ENCODE measurements at regions not wholly inside any gene's neighbourhood (a gene's known extent, or its start where the extent isn't known, plus 50 kb on each side); places are given as distances from the start of the nearest gene placed in this dataset.

GRCh38 chr5:87099968-87100367 is 167.7 kb upstream of the RASA1 start:
- Histone ChIP-seq H3K4me2 (peak overlapping the region; percentile 28; the same call in 2 of the 3 replicates), H3K4me1 (peaks cover 7% of the 10 kb centered on the region; the same call in 1 of the 3 replicates), H3K4me3 (no peak overlapping the region), H3K27ac (no peak overlapping the region), H3K9me3 (no peaks in the 10 kb centered on the region)
- peak in 1 of 2 experiments; percentile 35 for DNase-seq (ENCODE audit: low read depth in 1 of 2, low spot score in 1 of 2)
- CTCF ChIA-PET = no interaction called here
- ATAC-seq = peak in 1 of 2 experiments; percentile 55; a peak in 2 of 6 replicates
- no peak for FAIRE-seq
- POLR2A ChIA-PET = interaction anchor here (1.3 kb wide), 1 partner anchor 168 kb away, joined by 5 read pairs; the partner anchor contains the start of gene RASA1
- no peak for TF ChIP-seq HMGXB4 (CRISPR knock-in tag; IDR thresholded peaks at IDR 0.05; ENCODE audit: borderline replicate concordance)
- no peak for TF ChIP-seq TP53 (CRISPR knock-in tag; IDR thresholded peaks at IDR 0.05)
- TF ChIP-seq MAFK (IDR thresholded peaks at IDR 0.05; ENCODE audit: partially characterized antibody) = no peak
- no peak for TF ChIP-seq ZFP36 (IDR thresholded peaks at IDR 0.05; ENCODE audit: borderline replicate concordance, partially characterized antibody)
- TF ChIP-seq RFX5 (IDR thresholded peaks at IDR 0.05) = no peak
- no peak for TF ChIP-seq SREBF2 (IDR thresholded peaks at IDR 0.05)
- no peak for TF ChIP-seq KDM5A (IDR thresholded peaks at IDR 0.05)
- no peak for TF ChIP-seq ZNF302 (CRISPR knock-in tag; IDR thresholded peaks at IDR 0.05)
- TF ChIP-seq EHF (CRISPR knock-in tag; IDR thresholded peaks at IDR 0.05) = no peak
- no peak for TF ChIP-seq USF2 (IDR thresholded peaks at IDR 0.05)
- no peak for TF ChIP-seq CHD4 (IDR thresholded peaks at IDR 0.05; ENCODE audit: borderline replicate concordance)
- no peak for TF ChIP-seq REST (IDR thresholded peaks at IDR 0.05)
- TF ChIP-seq ZSCAN20 (CRISPR knock-in tag; IDR thresholded peaks at IDR 0.05) = no peak
- no peak for TF ChIP-seq PHF8 (IDR thresholded peaks at IDR 0.05; ENCODE audit: borderline replicate concordance, low read depth)
- TF ChIP-seq NFE2L2 (conservative IDR thresholded peaks at IDR 0.05; ENCODE audit: low read length) = no peak
- no peak for TF ChIP-seq HEYL (CRISPR knock-in tag; IDR thresholded peaks at IDR 0.05)
- no peak for TF ChIP-seq JUN (IDR thresholded peaks at IDR 0.05)
- no peak for TF ChIP-seq HES2 (IDR thresholded peaks at IDR 0.05)
- TF ChIP-seq BHLHE40 (IDR thresholded peaks at IDR 0.05; ENCODE audit: low read depth, low read length) = no peak
- no peak for TF ChIP-seq POLR2AphosphoS2 (conservative IDR thresholded peaks at IDR 0.05; ENCODE audit: low read length)

- Histone ChIP-seq H3K4me3 (no peak overlapping the region), H3K4me2 (no peak overlapping the region), H3K27ac (no peak overlapping the region), H3K4me1 (peaks cover 7% of the 10 kb centered on the region; the same call in 1 of the 3 replicates), H3K9me3 (no peaks in the 10 kb centered on the region)
- WGBS (ENCODE audit: missing lambda C conversion rate) = 50% methylated on average over 3 of the region's 3 CpGs
- FAIRE-seq (no peak), ATAC-seq (no peak), DNase-seq (ENCODE audit: low read depth in 1 of 2, low spot score in 1 of 2) (no peak)
- ChIA-PET POLR2A (no interaction called here), CTCF (no interaction called here)
- no peak for TF ChIP-seq ELK1 (IDR thresholded peaks at IDR 0.05; ENCODE audit: low read depth, low read length)
Measured at GRCh38 chr5:87101321-87101720, 166.4 kb upstream of the RASA1 start.
